Dermis blood vessel endothelial cell (primary cell): ENCODE measurements at regions not wholly inside any gene's neighbourhood (a gene's known extent, or its start where the extent isn't known, plus 50 kb on each side); places are given as distances from the start of the nearest gene placed in this dataset.
"Not testable (repeated sequence)": the region's sequence is repeated elsewhere in the genome, so short reads cannot be mapped to it uniquely, and the experiment has no call there.

Experiments
- DNase-seq: peaks from one replicate; pipeline ENCODE4 v3.0.0; 2010

DNA sequence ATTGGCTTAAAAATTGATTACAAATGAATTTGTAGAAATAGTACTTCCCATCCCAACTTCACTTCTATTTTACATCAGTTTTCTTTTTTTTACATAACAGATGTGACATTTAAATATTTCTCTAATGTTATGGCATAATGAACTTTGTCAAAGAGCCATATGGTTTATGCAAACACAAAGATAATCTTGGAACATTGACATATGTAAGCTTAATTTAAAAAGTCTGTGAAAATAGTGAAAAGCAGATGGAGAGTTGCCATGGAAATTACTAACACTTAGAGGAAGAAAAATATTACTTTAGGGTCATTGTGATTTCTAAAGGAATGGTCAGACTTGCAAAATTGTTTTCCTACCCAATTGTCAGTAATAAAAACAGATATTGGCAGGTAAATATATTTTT is 232.4 kb downstream of the AEBP2 start:
- no peak for DNase-seq

DNA sequence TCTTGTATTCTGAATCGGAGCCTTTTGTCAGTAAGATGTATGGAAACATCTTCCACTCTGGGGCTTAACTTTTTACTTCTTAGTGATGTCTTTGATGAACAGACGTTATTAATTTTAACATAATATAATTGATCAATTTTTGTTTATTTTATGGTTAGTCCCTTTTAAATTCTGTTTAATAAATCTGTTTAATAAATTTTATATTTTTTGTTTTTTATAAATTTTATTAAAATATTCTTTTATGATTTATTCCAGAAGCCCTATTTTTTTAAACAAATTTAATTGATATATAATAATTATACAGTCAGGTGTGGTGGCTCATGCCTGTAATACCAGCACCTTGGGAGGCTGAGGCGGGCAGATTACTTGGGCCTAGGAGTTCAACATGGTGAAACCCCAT is 235.1 kb downstream of the AEBP2 start:
- DNase-seq: no peak

DNA sequence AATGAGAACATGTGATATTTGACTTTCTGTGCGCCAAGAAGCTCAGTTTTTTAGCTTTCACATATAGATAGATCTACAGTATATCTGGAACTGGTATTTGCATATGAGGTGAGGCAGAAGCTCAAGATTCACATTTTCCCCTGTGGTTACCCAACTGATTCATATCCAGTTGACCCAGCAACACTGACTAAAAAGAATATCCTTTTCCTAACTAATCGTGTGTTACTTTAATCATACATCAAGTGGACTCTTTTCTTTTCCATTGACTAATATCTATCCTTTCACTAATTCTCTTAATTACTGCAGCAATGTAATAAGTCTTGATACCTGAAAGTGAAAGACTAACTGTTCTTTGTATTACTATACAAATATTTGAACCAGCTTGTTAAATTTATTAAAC is 236.1 kb downstream of the AEBP2 start:
- DNase-seq: no peak

DNA sequence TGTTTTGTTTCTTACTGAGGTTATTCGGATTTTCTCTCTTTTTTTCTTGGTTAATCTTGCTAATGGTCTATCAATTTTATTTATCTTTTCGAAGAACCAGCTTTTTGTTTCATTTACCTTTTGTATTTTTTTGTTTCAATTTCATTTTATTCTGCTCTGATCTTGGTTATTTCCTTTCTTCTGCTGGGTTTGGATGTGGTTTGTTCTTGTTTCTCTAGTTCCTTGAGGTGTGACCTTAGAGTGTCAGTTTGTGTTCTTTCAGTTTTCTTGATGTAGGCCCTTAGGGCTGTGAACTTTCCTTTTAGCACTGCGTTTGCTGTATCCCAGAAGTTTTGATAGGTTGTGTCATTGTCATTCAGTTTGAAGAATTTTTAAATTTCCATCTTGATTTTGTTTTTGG is 239.2 kb downstream of the AEBP2 start:
- not testable (repeated sequence) for DNase-seq

DNA sequence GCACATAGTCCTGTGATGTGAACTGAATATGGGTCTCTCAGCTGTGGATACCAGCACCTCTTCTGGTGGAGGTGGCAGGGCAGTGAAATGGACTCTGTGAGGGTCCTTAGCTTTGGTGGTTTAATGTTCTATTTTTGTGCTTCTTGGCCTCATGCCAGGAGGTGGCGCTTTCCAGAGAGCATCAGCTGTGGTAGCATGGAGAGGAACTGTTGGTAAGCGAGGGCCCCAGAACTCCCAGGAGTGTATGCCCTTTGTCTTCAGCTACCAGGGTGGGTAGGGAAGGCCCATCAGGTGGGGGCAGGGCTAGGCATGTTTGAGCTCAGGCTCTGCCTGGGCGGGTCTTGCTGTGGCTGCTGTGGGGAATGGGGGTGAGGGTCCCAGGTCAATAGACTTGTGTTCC is 241.7 kb downstream of the AEBP2 start:
- DNase-seq: no peak

DNA sequence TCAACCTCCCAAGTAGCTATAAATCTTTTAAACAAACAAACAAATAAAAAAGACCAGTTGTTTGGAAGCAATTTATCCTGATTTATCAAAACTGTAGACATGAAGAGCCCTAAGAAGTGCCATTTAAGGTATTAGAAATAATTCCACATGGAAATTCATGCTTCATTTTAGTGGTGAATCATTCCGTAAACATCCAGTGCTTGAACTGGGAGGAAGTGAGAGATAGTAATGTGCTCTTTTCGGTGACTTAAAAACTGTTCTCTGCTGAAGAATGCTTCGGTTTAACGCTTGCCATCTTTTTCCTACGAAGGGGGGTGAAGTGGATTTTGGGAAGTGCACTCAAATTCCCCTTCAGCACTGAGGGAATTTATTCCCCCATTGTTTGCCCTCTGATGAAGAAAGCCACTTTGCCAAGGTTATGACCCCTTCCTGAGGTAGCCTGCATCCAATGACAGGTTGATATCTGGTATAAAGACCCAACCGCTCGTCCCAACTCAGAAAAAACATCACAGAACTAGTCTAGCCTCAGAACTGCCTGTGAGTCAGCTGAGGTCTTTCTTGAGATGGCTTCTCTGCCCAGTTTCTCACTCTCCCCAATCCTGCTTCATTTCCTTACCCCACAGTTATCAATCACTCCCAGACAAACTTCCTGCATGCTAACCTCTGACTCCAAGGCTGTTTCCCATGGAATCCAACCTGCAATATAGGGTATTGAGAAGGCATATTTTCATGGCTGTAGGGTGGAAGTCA is 244.1 kb downstream of the AEBP2 start:
- peak; percentile 97 for DNase-seq

DNA sequence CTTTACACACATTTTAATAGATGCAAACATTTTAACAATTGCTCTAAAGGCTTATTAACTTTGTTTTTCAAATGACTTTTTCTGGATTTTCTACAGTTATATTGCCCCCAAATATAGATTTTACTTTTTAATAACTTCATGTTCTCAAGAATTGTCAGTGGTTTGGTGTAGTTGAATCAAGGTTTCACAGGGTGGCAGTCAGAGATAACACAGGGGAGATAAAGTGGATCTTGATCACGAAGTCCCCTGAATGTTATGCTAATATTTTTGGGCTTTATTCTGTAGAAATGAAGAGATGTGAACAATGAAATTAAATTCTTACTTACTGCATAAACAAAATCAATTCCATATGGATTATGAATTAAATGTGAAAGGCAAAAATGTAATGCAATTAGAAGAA is 248.1 kb downstream of the AEBP2 start:
- no peak for DNase-seq

DNA sequence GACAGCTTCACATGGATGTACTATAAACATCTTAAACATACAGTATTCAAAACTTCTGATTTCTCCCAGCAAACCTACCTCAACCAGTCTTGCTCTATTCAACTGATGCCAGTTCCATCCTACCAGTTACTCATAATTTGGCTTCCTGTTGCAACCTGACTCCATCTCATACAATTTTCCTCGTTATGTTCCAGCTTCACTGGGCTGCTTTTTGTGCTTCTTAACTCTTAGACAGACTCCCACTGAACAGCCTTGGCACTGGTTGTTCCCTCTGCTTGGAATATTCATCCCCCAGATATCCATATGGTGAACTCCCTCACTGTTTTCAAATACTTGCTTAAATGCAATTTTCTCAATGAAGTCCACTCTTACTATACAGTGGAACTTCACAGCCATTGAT is 249.2 kb downstream of the AEBP2 start:
- peak; percentile 41 for DNase-seq

DNA sequence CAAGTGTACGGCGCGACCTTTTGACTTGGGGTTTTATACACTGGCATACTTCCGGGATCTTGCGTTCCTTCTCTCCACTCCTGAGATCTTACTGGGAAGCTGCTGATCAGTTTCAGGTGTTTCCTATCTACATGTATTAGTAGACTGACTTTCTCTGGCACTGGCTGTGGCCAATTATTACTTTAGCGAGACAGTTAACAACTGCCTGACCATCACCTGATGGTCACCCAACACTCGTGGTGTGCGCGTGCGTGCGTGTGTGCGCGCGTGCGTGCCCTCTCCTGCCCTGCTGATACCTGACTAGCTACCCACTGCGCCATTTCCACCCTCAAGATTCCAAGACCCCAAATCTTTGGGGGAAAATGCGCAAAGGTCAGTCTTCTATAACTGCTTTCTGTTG is 249.9 kb downstream of the AEBP2 start:
- no peak for DNase-seq

DNA sequence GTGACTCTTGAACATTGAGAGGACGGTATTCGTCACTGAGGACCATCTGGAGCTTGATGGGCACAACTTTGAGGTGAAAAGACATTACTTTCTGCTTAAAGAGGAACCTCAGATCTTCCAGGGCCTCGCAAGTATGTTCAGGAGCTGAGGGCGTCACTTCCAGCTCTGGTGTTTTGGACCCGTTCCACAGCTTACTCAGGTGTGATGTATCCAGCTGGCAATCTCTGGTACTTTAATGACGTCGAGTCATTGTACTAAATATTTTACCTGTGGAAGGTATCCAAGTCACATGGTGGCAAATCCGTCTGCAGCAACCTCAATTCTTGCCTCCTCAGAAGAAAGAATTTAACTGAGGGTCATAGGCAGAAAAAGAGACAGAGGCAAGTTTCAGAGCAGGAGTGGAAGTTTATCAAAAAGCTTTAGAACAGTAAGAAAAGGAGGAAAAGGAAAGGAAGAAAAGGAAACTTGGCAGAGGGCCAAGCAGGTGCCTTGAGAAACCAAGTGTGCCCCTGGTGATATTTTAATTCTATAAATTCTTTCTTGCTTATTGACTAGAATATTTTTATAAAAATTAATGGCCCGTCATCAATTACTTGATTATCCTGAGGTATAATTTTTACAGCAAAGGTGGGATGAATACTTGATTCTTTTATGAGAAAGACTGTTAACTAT is 250.6 kb downstream of the AEBP2 start:
- DNase-seq: no peak

DNA sequence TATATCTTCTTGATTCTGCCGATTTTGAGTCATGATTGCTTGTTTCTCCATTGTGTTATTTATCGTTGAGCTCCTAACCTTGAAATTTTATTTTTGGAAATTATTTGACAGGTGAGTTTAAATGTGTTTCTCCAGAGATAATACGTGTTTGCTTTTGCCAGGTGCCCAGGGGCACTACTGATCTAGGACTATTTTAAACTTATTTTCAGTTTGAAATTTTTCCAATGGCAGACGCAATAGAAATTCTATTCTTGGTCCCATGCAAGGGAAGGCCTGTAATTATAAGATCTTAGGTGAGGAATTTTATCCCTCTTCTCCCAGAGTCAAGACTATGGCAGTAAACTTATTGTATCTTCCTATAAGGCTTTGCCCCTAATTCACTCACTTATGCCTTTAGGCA is 252.8 kb downstream of the AEBP2 start:
- DNase-seq: no peak

DNA sequence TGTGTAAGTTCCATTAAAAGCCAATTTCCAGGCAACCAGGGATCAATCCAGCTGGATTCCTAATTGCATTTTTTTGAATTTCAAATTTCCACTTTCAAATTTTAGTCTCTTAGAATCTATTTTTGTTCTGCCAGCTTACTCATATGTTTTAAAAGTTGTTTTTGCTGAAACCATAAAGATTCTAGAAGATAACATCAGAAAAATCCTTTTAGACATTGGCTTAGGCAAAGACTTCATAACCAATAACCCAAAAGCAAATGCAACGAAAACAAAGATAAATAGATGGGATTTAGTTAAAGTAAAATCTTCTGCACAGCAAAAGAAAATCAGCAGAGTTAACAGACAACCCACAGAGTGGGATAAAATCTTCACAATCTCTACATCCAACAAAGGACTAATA is 253.3 kb downstream of the AEBP2 start:
- DNase-seq: no peak

DNA sequence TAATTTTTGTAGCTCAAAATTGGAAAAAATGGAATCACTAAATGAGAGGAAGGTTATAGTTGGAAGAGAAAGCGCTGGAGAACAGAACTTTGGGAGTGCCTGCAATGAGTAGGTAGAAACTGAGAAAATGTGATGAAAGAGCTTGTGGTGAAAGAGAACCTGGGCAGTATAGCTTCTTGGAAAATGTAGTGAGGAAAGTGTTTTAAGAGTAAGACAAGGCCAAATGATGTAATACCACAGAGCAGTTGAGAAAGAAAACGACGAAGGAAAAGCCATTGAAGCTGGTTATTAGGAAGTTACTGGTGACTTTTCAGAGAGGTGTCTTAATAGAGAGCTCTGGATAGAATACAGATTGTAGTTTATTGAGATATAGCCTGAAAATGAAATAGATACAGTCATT is 255.3 kb downstream of the AEBP2 start:
- no peak for DNase-seq

DNA sequence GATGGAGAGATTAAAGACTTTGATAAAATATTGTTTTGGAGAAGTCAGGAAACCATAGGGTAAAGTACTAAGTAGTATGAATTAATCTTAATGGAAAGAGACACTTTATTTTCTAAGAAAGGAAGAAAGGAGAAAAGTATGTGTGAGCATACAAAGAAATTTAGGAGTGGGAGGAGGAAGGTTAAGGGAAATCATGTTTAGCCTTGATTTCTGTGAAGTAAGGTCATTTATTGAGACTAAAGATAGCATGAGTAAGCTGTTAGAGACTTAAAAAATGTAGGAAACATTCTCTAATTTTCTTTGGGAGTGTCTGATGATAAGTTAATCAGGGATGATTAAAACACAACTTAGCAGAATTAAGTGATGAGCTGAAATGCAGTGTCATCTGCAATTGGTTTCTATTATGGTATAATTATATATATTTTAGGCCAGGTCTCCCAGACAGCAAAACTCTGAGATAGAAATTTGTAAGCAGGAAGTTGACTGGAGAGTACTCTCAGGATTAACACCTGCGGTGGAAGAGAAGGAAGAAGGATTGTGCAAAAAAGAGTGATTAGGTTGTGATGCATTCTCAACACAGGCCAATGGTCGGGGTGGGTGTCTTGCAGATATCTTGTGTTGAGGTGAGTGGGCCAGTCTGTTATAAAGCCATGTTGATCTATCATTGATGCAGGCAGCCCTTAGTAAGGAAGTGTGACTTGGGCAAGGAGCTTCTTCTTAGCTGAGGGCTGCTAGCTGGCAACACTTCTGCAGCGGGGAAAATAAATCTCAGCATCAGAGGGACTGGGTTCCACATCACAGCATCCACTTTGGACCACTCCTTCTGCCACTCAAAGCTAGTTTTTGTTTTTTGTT is 256.2 kb downstream of the AEBP2 start:
- DNase-seq: no peak

DNA sequence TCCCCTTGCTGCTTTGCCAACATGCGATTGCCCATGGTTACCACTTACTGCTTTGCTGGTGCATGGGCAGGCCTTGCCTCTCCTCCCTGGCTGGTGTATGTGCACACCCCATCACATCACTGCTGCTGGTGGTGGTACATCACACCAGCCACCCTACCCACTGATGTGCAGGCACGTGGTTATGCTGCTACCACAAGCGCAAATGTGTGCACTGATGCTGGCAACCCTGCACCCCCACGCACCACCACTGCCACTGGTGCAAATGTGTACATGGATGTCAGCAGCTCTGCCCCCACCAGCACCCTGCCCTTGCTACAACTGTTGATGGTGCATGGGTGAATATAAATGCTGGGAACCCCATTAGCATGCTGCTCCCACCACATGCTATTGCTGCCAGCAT is 261.7 kb downstream of the AEBP2 start:
- no peak for DNase-seq

DNA sequence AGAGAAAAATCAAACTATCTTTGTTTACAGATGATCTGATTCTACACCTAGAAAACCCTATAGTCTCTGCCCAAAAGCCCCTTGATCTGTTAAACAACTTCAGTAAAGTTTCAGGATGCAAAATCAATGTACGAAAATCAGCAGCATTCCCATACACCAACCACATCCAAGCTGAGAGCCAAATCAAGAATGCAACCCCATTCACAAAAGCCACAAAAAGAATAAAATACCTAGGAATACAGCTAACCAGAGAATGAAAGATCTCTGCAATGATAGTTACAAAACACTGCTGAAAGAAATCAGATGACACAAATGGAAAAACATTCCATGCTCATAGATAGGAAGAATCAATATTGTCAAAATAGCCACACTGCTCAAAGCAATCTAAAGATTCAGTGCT is 265.7 kb downstream of the AEBP2 start:
- no peak for DNase-seq

DNA sequence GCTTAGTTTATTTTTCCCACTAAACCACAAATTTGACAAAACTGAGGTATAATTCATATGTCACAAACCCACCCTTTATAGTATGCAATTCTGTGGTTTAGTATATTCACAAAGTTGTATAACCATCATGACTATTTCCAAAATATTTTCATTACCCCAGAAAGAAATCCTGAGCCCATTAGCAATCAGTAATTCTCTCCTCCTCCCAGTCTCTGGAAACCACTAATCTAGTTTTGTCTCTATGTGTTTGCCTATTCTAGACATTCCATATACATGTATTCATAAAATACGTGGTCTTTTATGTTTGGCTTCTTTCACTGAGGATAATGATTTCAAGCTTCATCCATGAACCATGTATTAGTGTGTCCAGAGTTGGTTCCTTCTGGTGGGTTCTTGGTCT is 267.6 kb downstream of the AEBP2 start:
- no peak for DNase-seq

DNA sequence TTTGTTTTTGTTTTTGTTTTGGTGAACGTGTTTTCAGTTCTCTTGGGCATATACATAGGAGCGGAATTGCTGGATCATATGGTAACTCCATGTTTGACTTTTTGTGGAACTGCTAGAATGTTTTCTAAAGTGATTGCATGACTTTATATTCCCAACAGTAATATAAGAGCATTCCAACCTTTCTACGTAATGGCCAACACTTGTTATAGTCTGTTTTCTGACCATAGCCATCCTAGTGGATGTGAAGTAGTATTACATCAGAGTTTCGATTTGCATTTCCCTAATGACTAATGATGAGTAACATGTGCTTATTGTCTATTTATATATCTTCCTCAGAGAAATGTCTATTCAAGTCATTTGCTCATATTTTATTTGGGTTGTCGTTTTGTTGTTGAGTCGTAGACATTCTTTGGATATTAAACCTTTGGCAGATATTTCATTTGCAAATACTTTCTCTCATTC is 268.7 kb downstream of the AEBP2 start:
- no peak for DNase-seq

DNA sequence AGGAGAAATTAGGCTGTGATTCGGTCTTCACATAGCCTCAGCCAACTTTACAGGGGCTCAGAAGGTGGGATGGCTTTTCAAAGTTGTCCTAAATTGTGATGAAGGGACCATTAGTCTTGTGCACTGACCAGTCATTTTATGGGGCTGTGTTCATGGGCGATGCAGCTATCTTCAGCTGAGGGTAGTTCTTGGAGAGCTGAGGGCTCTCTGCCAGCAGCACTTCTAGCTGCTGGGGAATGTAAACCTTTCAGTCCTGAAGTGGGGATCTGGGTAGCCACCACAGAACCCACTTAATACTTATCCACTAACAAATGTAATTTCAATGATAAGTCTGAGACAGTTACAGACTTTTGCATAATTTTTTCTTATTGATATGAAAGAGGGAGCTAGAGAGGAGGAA is 270.6 kb downstream of the AEBP2 start:
- DNase-seq: no peak

DNA sequence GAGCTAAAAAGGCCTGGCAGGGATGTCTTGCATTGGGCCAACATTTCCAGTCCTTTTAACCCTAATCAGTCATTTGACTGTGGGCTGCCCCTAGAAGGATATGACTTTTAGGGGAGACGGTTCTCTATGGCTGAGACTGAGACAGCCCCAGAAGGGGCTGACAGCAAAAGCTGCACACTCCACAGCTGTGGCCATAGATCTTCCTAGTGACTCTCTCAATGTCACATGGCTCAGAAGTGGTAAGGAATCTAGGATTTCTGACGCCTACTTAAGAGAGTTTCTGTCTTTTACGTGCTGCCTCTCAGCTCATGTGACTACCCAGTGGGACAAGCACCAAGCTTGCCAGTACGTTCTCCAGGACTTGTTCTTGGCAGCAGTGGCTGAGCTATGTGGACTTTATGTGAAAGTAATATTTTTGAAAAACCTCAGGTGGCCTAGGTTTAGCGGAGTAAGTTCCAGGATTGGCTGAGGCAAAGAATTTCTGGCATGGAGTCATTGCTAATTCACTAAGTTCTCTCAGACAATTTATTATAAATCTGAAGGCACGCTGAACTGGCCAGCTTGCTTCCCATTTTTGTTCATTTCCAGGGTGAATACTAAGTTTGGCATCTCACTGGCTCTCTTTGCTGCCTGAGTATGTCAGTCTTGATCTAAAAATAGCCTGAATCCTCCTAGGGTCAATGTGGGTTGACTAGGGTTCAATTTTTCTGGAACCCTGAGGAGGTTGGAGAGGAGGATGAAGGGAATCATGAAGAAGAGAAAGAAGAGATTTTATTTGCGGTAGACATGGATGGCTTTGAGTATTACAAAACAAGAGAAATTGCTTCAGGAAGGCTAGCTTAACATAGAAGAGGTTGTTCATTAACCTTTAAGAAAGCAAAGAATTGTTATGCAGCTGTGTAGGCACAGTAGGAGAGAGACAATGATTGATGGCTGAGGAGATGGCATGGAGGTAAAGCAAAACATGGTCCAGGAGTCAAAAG is 271.8 kb downstream of the AEBP2 start:
- no peak for DNase-seq

DNA sequence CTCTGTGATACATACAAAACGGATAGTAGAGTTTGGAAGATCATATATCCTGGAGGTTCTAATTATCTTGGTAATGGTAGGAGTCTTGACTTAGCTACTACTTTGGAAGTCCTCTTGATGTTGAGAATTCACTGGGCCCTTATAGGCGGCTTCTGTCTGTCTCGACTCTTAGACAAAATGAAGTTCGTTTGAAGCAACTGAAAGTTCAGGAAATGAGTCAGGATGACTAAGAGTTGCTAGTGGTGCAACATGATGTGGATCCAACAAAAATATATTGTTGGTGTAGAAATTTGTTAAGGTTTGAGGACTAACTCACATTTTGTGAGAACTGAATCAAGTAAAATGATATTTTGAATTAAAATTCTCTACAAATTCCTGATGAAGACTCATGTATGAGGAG is 272.7 kb downstream of the AEBP2 start:
- DNase-seq: peak; percentile 76

DNA sequence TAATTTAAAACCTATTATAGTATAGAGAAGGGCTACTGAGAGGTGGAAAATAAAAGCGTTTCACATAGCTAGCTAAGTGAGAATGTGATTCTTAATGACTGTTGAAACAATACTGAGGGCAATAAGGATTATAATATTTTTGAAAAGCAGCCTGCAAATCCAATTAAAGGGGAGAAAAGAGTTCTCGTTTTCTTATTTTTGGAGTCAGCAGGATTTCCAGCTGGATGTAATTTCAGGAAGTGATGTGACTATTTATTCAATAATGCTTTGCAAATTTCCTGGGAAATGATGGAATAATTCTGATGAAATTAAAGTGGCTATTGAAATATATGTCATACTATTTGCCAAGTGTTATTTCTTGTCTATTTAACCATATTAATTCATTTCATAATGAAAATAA is 279.1 kb downstream of the AEBP2 start:
- no peak for DNase-seq
